HepG2 (cell line): ENCODE measurements at regions not wholly inside any gene's neighbourhood (a gene's known extent, or its start where the extent isn't known, plus 50 kb on each side); places are given as distances from the start of the nearest gene placed in this dataset.

Experiments
- CBX5 ChIP-seq: sonication (generic); formaldehyde crosslinking; IDR thresholded peaks from 2 replicates; pipeline ENCODE4 v1.4.0; 2020; ENCODE audit warnings: missing genetic modification reagents, borderline replicate concordance
- CHD2 ChIP-seq: IDR thresholded peaks from 2 replicates; pipeline ENCODE4 v1.6.1; 2011; ENCODE audit warnings: low read depth, low read length, improper control_type of control experiment
- GABPA ChIP-seq, 2 experiments: IDR thresholded peaks; 2 replicates each; pipeline ENCODE4 v1.6.1; 2011 to 2016; ENCODE audit warnings: low read depth in 2 of 2, low read length in 1 of 2, missing biosample characterization in 1 of 2, missing genetic modification characterization in 1 of 2
- RBFOX2 ChIP-seq: fragments of 200-400 bp; formaldehyde crosslinking; IDR thresholded peaks from 2 replicates; pipeline ENCODE4 v1.6.1; 2017; ENCODE audit warnings: low read depth, mild to moderate bottlenecking, low read length
- RFX1 ChIP-seq: fragments of 450-650 bp; IDR thresholded peaks from 2 replicates; pipeline ENCODE4 v1.6.1; 2017
- SUZ12 ChIP-seq: fragments of 150-350 bp; IDR thresholded peaks from 2 replicates; pipeline ENCODE4 v1.6.1; 2014; ENCODE audit warnings: low read depth, low read length
- TAF1 ChIP-seq: sonication (generic); formaldehyde crosslinking; IDR thresholded peaks from 2 replicates; pipeline ENCODE4 v1.4.0; 2020; ENCODE audit warnings: missing genetic modification reagents
- TARDBP ChIP-seq: sonication (generic); formaldehyde crosslinking; IDR thresholded peaks from 2 replicates; pipeline ENCODE4 v1.8.0; 2022; ENCODE audit warnings: mild to moderate bottlenecking, missing genetic modification reagents
- U2AF2 ChIP-seq: fragments of 200-400 bp; formaldehyde crosslinking; IDR thresholded peaks from 2 replicates; pipeline ENCODE4 v1.6.1; 2017; ENCODE audit warnings: low read depth, mild to moderate bottlenecking, low read length
- ZNF776 ChIP-seq: sonication (generic); formaldehyde crosslinking; IDR thresholded peaks from 2 replicates; pipeline ENCODE4 v1.4.0; 2020; ENCODE audit warnings: mild to moderate bottlenecking, missing genetic modification reagents
- TF ChIP-seq, protein P1 (sequence below), 2 experiments: fragments of 450-650 bp in 1 of 2; sonication (generic) in 1 of 2; formaldehyde crosslinking in 1 of 2; IDR thresholded peaks; 2 replicates each; pipeline versions ENCODE4 v1.6.1 to v1.8.0; 2016 to 2022; ENCODE audit warnings: antibody characterized with exemption in 1 of 2, mild to moderate bottlenecking in 1 of 2, missing genetic modification reagents in 1 of 2

DNA sequence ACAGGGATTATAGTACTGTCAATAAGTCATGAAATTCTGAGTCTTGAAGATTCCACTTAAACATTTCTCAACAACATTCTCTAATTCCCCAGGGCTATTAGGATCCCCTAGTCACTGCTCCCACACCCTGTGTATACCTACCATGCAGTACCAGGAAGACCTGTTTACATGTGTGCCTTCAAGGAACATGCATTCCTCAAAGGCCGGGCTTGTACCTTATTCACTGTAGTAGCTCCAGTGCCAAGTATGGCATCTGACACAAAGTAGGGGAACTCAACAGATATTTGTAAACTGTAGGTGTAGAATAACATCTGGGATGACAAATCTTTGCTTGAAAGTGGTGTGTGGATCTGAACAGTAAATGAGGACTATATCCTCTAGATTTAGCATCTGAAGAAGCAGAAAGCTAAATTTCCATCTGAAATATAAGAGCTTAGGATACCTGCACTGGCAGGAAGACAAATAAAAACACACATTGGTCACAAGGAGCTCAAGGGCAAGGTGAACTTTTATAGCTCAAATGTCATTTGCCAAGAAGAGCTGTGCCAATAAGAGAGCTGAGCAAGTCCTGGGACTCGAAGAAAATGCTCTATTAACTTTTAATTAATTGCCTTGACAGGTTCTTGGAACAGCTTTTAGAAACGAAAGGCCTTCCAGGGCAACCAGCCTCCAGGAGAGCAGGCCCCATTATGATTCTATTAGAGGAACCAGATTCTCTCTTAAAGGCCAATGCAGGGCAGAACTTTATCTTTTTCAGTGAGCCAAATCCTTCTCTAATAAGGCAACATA lies 52.3 kb upstream of the MYOT start:
- TF ChIP-seq SUZ12 (no peak), RBFOX2 (no peak), CHD2 (no peak), TAF1 (CRISPR knock-in tag) (no peak), RFX1 (no peak), CBX5 (CRISPR knock-in tag) (no peak), TARDBP (CRISPR knock-in tag) (no peak), ZNF776 (CRISPR knock-in tag) (no peak), U2AF2 (no peak), GABPA (IDR thresholded peaks at IDR 0.05; ENCODE audit: low read depth, low read length) (no peak), GABPA (CRISPR knock-in tag; IDR thresholded peaks at IDR 0.05; ENCODE audit: low read depth) (no peak)
- TF ChIP-seq, protein P1, sequence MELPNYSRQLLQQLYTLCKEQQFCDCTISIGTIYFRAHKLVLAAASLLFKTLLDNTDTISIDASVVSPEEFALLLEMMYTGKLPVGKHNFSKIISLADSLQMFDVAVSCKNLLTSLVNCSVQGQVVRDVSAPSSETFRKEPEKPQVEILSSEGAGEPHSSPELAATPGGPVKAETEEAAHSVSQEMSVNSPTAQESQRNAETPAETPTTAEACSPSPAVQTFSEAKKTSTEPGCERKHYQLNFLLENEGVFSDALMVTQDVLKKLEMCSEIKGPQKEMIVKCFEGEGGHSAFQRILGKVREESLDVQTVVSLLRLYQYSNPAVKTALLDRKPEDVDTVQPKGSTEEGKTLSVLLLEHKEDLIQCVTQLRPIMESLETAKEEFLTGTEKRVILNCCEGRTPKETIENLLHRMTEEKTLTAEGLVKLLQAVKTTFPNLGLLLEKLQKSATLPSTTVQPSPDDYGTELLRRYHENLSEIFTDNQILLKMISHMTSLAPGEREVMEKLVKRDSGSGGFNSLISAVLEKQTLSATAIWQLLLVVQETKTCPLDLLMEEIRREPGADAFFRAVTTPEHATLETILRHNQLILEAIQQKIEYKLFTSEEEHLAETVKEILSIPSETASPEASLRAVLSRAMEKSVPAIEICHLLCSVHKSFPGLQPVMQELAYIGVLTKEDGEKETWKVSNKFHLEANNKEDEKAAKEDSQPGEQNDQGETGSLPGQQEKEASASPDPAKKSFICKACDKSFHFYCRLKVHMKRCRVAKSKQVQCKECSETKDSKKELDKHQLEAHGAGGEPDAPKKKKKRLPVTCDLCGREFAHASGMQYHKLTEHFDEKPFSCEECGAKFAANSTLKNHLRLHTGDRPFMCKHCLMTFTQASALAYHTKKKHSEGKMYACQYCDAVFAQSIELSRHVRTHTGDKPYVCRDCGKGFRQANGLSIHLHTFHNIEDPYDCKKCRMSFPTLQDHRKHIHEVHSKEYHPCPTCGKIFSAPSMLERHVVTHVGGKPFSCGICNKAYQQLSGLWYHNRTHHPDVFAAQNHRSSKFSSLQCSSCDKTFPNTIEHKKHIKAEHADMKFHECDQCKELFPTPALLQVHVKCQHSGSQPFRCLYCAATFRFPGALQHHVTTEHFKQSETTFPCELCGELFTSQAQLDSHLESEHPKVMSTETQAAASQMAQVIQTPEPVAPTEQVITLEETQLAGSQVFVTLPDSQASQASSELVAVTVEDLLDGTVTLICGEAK (IDR thresholded peaks at IDR 0.05) = no peak
- TF ChIP-seq, protein P1 (CRISPR knock-in tag; IDR thresholded peaks at IDR 0.05) = no peak
